DOHH2 (cell line): ENCODE measurements at regions not wholly inside any gene's neighbourhood (a gene's known extent, or its start where the extent isn't known, plus 50 kb on each side); places are given as distances from the start of the nearest gene placed in this dataset.

Experiments used
- H3F3A ChIP-seq: fragments of 200-600 bp; sonication (generic), shearing (Covaris generic); 2 replicates; pipeline ENCODE4 v1.6.0; 2016; ENCODE audit warnings: antibody characterized with exemption, mild to moderate bottlenecking; ENCODE audit not compliant: control insufficient read depth, insufficient read depth
- H3K27ac ChIP-seq: fragments of 200-600 bp; sonication (generic); 2 replicates; pipeline ENCODE4 v1.5.1; 2014; ENCODE audit warnings: low read depth, mild to moderate bottlenecking, low read length, moderate library complexity
- H3K27me3 ChIP-seq: fragments of 200-600 bp; sonication (generic); 2 replicates; pipeline ENCODE4 v1.6.1; 2014; ENCODE audit warnings: mild to moderate bottlenecking, low read length, mixed read lengths; ENCODE audit not compliant: control insufficient read depth
- H3K36me3 ChIP-seq: fragments of 200-600 bp; sonication (generic); 2 replicates; pipeline ENCODE4 v1.6.1; 2014; ENCODE audit warnings: mild to moderate bottlenecking, low read length, moderate library complexity, mixed read lengths; ENCODE audit not compliant: control insufficient read depth
- H3K4me1 ChIP-seq: fragments of 200-600 bp; sonication (generic); 2 replicates; pipeline ENCODE4 v1.6.1; 2014; ENCODE audit warnings: mild to moderate bottlenecking, low read length, mixed read lengths; ENCODE audit not compliant: control insufficient read depth
- H3K4me2 ChIP-seq: fragments of 200-600 bp; sonication (generic); 2 replicates; pipeline ENCODE4 v1.6.0; 2014; ENCODE audit warnings: mild to moderate bottlenecking, low read length, moderate library complexity
- H3K4me3 ChIP-seq: fragments of 200-600 bp; sonication (generic); 2 replicates; pipeline ENCODE4 v1.5.1; 2014; ENCODE audit warnings: mild to moderate bottlenecking, low read length, mixed read lengths
- H3K79me2 ChIP-seq: fragments of 200-600 bp; sonication (generic); 2 replicates; pipeline ENCODE4 v1.6.1; 2014; ENCODE audit warnings: mild to moderate bottlenecking, low read length, mixed read lengths; ENCODE audit not compliant: control insufficient read depth
- H3K9me2 ChIP-seq: fragments of 200-600 bp; sonication (generic); replicated peaks from 2 replicates; pipeline ENCODE4 v1.6.1; 2014; ENCODE audit warnings: mild to moderate bottlenecking, low read length, mixed read lengths; ENCODE audit not compliant: control insufficient read depth
- H3K9me3 ChIP-seq: fragments of 200-600 bp; sonication (generic); 2 replicates; pipeline ENCODE4 v1.6.1; 2014; ENCODE audit warnings: antibody characterized with exemption, low read length, mixed read lengths; ENCODE audit not compliant: control insufficient read depth, insufficient read depth
- H4K20me1 ChIP-seq: fragments of 200-600 bp; sonication (generic); 2 replicates; pipeline ENCODE4 v1.6.0; 2014; ENCODE audit warnings: low read depth, mild to moderate bottlenecking, antibody characterized with exemption, low read length, moderate library complexity; ENCODE audit not compliant: control insufficient read depth, insufficient read depth
- EZH2phosphoT487 ChIP-seq: fragments of 200-600 bp; sonication (generic); IDR thresholded peaks from 2 replicates; pipeline ENCODE4 v1.6.1; 2017; ENCODE audit warnings: borderline replicate concordance, mild to moderate bottlenecking, antibody characterized with exemption, low read length, moderate library complexity, mixed read lengths
- TF ChIP-seq, protein P1 (sequence below): fragments of 200-600 bp; sonication (generic); IDR thresholded peaks from one replicate; pipeline ENCODE4 v1.5.1; 2014; ENCODE audit warnings: antibody characterized with exemption, mild to moderate bottlenecking, low read depth, low read length; ENCODE audit not compliant: poor library complexity, severe bottlenecking

- Histone ChIP-seq H3K79me2 (no peaks in the 10 kb centered on the region), H4K20me1 (no peaks in the 10 kb centered on the region), H3K4me1 (no peaks in the 10 kb centered on the region), H3K4me2 (no peak overlapping the region), H3K9me2 (no peaks in the 10 kb centered on the region; the same call in 1 of the 2 replicates), H3K4me3 (no peak overlapping the region), H3K9me3 (no peaks in the 10 kb centered on the region), H3K36me3 (no peaks in the 10 kb centered on the region), H3K27ac (no peak overlapping the region), H3F3A (no peaks in the 10 kb centered on the region), H3K27me3 (no peaks in the 10 kb centered on the region)
- TF ChIP-seq EZH2phosphoT487, result no peak
- TF ChIP-seq, protein P1, sequence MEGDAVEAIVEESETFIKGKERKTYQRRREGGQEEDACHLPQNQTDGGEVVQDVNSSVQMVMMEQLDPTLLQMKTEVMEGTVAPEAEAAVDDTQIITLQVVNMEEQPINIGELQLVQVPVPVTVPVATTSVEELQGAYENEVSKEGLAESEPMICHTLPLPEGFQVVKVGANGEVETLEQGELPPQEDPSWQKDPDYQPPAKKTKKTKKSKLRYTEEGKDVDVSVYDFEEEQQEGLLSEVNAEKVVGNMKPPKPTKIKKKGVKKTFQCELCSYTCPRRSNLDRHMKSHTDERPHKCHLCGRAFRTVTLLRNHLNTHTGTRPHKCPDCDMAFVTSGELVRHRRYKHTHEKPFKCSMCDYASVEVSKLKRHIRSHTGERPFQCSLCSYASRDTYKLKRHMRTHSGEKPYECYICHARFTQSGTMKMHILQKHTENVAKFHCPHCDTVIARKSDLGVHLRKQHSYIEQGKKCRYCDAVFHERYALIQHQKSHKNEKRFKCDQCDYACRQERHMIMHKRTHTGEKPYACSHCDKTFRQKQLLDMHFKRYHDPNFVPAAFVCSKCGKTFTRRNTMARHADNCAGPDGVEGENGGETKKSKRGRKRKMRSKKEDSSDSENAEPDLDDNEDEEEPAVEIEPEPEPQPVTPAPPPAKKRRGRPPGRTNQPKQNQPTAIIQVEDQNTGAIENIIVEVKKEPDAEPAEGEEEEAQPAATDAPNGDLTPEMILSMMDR, result no peak
These were observed 64.1 kb upstream of the TENM3 start for GRCh38 chr4:182179105-182179504.

DNA sequence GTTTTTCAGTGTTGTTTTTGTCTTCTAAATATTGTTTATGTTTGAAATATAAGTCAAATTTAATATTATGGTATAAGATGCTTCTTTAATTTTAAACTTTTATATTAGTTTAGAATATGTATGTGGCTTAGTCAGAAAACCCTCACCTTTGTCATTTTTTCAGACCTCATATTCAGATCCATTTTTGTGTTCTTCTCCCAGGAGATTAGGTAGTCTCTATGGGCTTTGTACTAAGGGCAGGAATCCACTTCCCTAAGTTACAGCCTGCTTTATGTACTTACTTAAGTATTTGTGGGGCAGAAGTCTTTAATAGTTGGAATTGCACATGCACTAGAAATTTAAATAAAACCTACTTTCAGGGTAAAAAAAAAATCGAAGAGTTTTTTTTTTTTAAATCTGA is 63.5 kb upstream of the TENM3 start:
- H3K4me1 ChIP-seq, result no peaks in the 10 kb centered on the region
- H3F3A ChIP-seq, result no peaks in the 10 kb centered on the region
- H3K36me3 ChIP-seq, result no peaks in the 10 kb centered on the region
- H3K4me2 ChIP-seq, result no peak overlapping the region
- no peaks in the 10 kb centered on the region; the same call in 1 of the 2 replicates for H3K9me2 ChIP-seq
- no peaks in the 10 kb centered on the region for H3K27me3 ChIP-seq
- H4K20me1 ChIP-seq, result no peaks in the 10 kb centered on the region
- no peaks in the 10 kb centered on the region for H3K79me2 ChIP-seq
- H3K9me3 ChIP-seq, result no peaks in the 10 kb centered on the region
- no peak for TF ChIP-seq EZH2phosphoT487
- TF ChIP-seq, protein P1, result no peak
- H3K4me3 ChIP-seq, result no peak overlapping the region
- H3K27ac ChIP-seq, result no peak overlapping the region

GRCh38 chr4:182185491-182185890 is 57.7 kb upstream of the TENM3 start:
- Histone ChIP-seq H3K9me2 (no peaks in the 10 kb centered on the region; the same call in 1 of the 2 replicates), H4K20me1 (no peaks in the 10 kb centered on the region), H3K27ac (no peak overlapping the region), H3K4me1 (no peaks in the 10 kb centered on the region), H3K4me2 (no peak overlapping the region), H3K4me3 (no peak overlapping the region), H3K9me3 (no peaks in the 10 kb centered on the region), H3F3A (no peaks in the 10 kb centered on the region), H3K36me3 (no peaks in the 10 kb centered on the region), H3K79me2 (no peaks in the 10 kb centered on the region), H3K27me3 (no peaks in the 10 kb centered on the region)
- TF ChIP-seq, protein P1, result no peak
- TF ChIP-seq EZH2phosphoT487, result no peak
